A673 (cell line): ENCODE measurements at regions not wholly inside any gene's neighbourhood (a gene's known extent, or its start where the extent isn't known, plus 50 kb on each side); places are given as distances from the start of the nearest gene placed in this dataset.

Experiments used
- EZH2 ChIP-seq: fragments of 200-600 bp; sonication (generic); IDR thresholded peaks from 2 replicates; pipeline ENCODE4 v1.6.1; 2017; ENCODE audit warnings: borderline replicate concordance, low read depth, mild to moderate bottlenecking, mixed read lengths, antibody characterized with exemption, low read length; ENCODE audit not compliant: poor library complexity, severe bottlenecking
- TF ChIP-seq, protein P1 (sequence below): fragments of 300-800, 200-600 bp; sonication (generic); conservative IDR thresholded peaks from 2 replicates; pipeline ENCODE4 v1.5.1; 2017; ENCODE audit warnings: low read depth, mild to moderate bottlenecking, antibody characterized with exemption, low read length, moderate library complexity, mixed read lengths

DNA sequence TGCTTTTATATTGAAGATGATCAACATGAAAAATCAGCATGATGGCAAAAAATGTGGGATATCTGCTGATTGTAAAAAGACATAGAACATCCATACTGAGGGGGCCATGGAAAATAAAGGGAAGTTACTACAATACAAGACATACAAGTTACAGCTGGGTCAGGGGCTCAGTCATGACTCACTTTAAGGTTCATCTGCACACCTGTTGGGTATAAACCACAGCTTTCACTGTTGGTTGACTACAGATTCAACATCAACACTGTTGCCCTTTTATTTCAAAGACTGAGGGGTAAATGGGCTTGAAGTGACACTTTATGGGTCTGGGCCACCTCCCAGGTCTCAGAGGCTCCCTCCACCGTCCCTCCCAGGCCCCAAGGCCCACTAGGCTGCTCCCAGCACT lies 98.1 kb upstream of the IRS2 start:
- TF ChIP-seq, protein P1, sequence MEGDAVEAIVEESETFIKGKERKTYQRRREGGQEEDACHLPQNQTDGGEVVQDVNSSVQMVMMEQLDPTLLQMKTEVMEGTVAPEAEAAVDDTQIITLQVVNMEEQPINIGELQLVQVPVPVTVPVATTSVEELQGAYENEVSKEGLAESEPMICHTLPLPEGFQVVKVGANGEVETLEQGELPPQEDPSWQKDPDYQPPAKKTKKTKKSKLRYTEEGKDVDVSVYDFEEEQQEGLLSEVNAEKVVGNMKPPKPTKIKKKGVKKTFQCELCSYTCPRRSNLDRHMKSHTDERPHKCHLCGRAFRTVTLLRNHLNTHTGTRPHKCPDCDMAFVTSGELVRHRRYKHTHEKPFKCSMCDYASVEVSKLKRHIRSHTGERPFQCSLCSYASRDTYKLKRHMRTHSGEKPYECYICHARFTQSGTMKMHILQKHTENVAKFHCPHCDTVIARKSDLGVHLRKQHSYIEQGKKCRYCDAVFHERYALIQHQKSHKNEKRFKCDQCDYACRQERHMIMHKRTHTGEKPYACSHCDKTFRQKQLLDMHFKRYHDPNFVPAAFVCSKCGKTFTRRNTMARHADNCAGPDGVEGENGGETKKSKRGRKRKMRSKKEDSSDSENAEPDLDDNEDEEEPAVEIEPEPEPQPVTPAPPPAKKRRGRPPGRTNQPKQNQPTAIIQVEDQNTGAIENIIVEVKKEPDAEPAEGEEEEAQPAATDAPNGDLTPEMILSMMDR = no peak
- no peak for TF ChIP-seq EZH2
